Activated CD8-positive, alpha-beta memory T cell treated with anti-CD3 and anti-CD28 coated beads for 36 hours (primary cell): ENCODE measurements at regions not wholly inside any gene's neighbourhood (a gene's known extent, or its start where the extent isn't known, plus 50 kb on each side); places are given as distances from the start of the nearest gene placed in this dataset.

Source experiments
- CTCF ChIA-PET: fragments of 350-600 bp; sonication (Branson Sonifier 250); formaldehyde crosslinking; loops from one replicate; lab custom pipeline; 2021; ENCODE audit warnings: antibody characterized with exemption; lab: Charles Lee
- POLR2A ChIA-PET: fragments of 350-600 bp; sonication (Branson Sonifier 250); formaldehyde crosslinking; loops from one replicate; lab custom pipeline; 2021; ENCODE audit warnings: antibody characterized with exemption; lab: Charles Lee

DNA sequence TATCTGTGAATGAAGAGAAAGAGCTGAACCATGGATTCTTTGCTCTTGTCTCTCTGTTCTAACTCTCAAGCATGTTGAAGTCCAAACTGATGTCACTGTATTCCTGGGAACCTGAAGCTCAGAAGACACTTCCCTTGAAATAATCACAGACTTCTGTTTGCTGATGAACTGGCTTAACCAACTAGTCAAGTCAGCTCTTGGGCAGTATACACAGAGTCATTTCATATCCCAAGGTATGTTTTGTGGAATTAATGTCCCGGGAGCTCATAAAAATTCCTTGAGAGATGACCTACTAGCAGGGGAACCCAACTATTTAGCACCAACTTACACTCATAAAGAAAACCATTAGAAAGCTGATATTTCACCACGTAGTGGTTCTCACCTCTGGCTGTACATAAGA is 156.6 kb downstream of the NR4A2 start:
- POLR2A ChIA-PET: no interaction called here
- CTCF ChIA-PET: no interaction called here

- ChIA-PET CTCF (no interaction called here), POLR2A (no interaction called here)
Measured at GRCh38 chr2:156170929-156171328, 161.6 kb downstream of the NR4A2 start.

- POLR2A ChIA-PET: no interaction called here
- CTCF ChIA-PET: no interaction called here
Measured at GRCh38 chr2:156165742-156166141, 166.8 kb downstream of the NR4A2 start.

GRCh38 chr2:156164091-156164720 is 168.3 kb downstream of the NR4A2 start:
- ChIA-PET CTCF (no interaction called here), POLR2A (no interaction called here)

- ChIA-PET POLR2A (no interaction called here), CTCF (no interaction called here)
Measured at GRCh38 chr2:156158808-156159207, 173.7 kb downstream of the NR4A2 start.

- POLR2A ChIA-PET: no interaction called here
- CTCF ChIA-PET: no interaction called here
Measured at GRCh38 chr2:156157670-156158069, 174.9 kb downstream of the NR4A2 start.

DNA sequence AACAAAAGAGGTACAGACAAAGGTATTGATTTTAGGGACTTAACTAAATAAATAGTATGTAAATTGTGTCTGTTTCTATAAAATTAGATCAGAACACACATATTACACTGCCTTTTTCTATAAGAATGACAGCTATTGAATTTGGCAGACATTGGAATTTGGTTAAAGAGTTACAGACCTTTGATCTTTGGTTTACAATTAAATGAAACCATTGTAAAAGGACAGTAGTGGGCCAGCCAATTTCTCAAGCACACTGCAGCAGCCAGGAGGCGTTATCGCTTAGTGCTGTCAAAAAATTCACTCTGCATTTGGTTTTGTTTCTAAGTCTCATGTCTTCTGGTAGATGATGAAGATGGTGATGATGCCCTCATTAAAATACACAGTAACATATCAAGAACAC is 175.9 kb downstream of the NR4A2 start:
- ChIA-PET POLR2A (no interaction called here), CTCF (no interaction called here)

DNA sequence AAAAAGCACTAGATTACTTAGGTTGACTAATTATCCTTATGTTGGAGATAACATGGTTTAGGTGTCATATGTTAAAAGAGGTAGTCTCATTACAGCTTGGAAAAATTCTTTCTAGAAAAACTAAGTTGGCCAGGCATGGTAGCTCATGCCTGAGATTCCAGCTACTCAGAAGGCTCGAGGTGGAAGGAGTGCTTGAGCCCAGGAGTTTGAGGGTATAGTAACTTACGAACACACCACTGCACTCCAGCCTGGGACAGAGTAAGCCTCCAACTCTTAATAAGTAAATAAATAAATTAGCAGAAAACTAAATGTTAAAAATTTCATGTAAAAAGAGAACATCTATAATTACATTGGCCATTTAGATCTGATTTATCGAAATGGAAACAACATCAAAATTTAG is 177.2 kb downstream of the NR4A2 start:
- CTCF ChIA-PET: no interaction called here

GRCh38 chr2:156151351-156151750 is 181.2 kb downstream of the NR4A2 start:
- CTCF ChIA-PET: no interaction called here
- POLR2A ChIA-PET: no interaction called here

More for the DNA sequence above, 177.2 kb downstream of the NR4A2 start:
- POLR2A ChIA-PET: no interaction called here

DNA sequence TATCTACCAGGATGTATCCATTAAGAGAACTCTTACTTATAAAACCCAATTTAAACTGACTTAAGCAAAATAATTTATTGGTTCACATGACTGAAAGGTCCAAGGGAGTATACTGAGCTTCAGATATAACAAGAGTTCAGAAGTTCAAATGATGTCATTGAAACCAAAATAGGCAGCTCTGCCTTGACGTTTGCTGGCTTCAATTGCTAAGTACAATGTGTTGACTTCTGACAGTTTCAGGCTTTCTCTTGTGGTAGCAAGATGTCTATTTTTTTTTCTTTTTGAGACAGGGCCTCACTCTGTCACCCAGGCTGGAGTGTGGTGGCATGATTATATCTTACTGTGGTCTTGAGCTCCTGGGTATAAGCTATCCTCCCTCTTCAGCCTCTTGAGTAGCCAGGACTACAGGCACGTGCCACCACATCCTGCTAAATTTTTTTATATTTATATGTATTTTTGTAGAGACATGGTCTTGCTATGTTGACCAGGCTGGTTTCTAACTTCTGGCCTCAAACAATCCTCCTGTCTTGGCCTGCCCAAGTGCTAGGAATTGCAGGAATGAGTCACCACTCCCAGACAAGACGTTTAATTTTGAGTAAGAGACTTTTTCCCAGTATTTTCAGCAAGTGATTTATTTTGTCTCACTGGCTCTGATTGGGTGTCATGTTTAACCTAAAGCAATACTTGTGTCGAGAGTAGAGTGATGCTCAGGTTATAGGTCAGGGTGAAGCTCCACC is 184.8 kb downstream of the NR4A2 start:
- ChIA-PET POLR2A (no interaction called here), CTCF (no interaction called here)

DNA sequence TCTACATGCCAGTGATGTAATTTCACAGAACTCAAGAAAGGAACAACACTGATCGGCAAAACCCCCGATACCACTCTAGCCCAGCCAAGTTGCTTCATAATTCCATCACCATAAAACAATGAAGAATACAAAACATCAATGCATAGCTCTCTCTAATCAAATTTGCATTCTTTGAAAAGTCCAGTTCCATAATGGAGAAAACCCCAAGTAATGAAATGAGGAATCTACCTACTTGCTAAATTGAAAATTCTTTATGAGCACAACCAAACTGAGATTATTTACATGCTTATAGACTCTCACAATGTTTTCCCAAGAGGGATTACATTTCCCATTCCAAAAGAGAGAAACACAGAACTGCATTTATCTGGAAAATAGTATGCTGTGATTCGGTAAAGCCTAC is 186.5 kb downstream of the NR4A2 start:
- CTCF ChIA-PET: no interaction called here
- POLR2A ChIA-PET: no interaction called here

DNA sequence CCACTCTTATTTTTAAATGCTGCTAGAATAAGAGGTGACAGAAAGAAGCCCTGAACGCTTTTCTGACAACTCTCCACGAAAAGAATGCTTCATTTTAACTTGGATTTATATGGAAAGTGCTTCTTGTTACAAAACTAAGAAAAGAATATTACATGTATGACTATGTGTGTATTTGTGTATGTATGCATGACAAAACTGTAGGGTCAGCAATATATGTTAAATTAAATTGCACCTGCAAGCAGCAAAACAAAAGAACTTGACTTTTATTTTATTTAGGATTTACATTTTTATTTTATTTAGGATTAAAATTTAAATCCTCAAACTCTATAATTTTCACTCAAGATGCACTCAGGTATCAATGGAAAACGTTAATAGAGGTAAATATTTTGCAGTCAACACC is 187.1 kb downstream of the NR4A2 start:
- ChIA-PET POLR2A (no interaction called here), CTCF (no interaction called here)

DNA sequence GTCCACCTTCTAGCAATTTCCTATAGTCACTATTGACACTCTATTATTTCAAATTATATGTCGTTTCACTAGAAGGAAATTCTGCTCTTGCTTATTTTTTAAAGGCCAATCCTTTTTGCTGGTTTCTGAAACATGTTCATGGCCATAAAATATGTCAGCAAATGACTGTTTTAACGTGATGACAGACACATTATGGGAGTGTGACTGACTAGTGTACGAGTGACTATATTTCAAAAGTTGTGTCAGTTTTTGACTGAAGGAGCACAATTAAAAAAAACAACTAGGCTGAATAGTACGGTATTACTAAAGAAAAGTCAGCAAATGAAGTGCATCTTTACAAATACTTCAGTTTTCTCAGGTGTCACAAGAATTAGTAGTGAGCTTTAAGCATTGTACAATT is 196.0 kb downstream of the NR4A2 start:
- ChIA-PET POLR2A (no interaction called here), CTCF (no interaction called here)

GRCh38 chr2:156134887-156135286 is 197.6 kb downstream of the NR4A2 start:
- ChIA-PET CTCF (no interaction called here), POLR2A (no interaction called here)

GRCh38 chr2:156132941-156133340 is 199.6 kb downstream of the NR4A2 start:
- ChIA-PET POLR2A (no interaction called here), CTCF (no interaction called here)

DNA sequence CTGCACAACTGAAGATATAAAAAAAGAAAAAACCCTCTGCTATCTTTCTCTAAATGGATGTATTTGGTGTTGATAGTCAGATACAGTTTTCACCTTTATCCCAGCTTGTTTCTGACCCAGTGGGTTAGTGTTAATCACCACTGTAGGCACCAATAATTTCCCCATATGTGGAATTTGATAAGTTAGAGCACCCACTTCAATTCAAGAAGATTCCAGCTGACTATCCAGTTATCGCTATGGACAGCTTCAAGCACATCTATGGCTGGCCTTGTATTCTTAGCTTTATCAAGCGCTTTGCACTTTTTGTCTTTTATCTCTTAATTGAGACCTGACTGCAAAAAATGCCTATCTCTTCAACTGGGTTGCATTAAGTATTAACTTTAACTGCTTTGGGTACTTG is 200.4 kb downstream of the NR4A2 start:
- ChIA-PET POLR2A (no interaction called here), CTCF (no interaction called here)

- POLR2A ChIA-PET: no interaction called here
- CTCF ChIA-PET: no interaction called here
Measured at GRCh38 chr2:156129227-156129626, 203.3 kb downstream of the NR4A2 start.

DNA sequence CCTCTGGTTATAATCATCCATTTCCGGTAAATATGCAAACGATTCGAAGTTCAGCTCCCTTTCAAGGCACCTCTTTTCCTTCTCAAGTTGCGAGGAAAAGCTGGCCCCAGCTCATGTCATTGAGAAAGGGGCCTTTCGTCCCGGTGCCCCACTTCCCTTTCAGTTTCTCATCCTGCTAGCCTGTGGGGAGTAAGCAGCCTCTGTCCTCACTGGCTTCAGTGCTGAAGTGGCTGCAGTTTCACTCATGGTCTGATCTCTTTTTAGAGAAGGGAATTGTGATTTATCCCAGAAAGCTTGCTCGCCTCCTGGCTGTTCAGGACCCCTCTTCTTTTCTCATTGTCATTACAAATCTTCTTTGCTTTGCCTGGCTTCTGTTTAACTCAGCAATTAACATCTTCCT is 207.5 kb downstream of the NR4A2 start:
- ChIA-PET POLR2A (no interaction called here), CTCF (no interaction called here)

DNA sequence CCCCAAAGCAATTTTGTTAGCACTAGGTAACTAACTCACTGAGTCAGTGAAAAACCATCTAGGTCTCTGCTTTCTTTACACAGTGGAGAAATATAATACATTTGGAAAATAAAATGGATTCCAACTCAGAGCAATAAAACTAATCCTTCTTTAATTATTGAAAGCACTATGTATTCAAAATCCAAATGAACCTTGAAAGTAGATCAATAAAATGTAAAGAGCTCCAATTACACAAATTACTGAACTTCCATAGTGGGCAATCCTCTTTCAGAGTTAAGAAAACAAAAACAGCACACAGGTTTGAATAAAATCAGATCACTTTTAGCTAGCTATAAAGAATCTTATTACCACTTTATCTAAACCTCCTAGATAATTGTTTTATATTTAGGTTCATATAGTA is 208.1 kb downstream of the NR4A2 start:
- ChIA-PET CTCF (no interaction called here), POLR2A (no interaction called here)

- POLR2A ChIA-PET: no interaction called here
- CTCF ChIA-PET: no interaction called here
Measured at GRCh38 chr2:156118753-156119416, 213.6 kb downstream of the NR4A2 start.

DNA sequence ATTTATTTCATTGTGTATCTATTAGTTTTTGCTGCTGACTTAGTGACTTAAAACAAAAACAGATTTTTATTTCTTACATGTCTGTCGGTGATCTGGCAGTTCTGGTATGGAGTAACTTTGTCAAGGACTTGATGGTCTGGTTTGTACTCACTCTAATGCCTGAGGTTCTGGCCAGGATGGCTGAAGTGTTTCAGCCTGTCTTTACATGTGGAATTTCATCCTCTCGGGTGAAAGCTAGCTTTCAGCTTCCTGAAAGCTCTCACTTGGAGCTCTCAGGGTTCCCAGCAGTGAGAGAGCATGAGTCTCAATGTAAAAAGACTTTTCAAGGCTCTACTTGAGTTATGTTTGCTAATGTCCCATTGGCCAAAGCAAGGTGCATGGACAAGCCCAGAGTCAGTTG is 216.4 kb downstream of the NR4A2 start:
- ChIA-PET CTCF (no interaction called here), POLR2A (no interaction called here)
